NCI-H187 treated with DMSO at 0.1 percent for 48 hours (cell line): ENCODE measurements at regions not wholly inside any gene's neighbourhood (a gene's known extent, or its start where the extent isn't known, plus 50 kb on each side); places are given as distances from the start of the nearest gene placed in this dataset.
"Not testable (repeated sequence)": the region's sequence is repeated elsewhere in the genome, so short reads cannot be mapped to it uniquely, and the experiment has no call there.

Experiments
- DNase-seq: peaks from one replicate; lab custom pipeline; 2025; lab: John Stamatoyannopoulos, UW

DNA sequence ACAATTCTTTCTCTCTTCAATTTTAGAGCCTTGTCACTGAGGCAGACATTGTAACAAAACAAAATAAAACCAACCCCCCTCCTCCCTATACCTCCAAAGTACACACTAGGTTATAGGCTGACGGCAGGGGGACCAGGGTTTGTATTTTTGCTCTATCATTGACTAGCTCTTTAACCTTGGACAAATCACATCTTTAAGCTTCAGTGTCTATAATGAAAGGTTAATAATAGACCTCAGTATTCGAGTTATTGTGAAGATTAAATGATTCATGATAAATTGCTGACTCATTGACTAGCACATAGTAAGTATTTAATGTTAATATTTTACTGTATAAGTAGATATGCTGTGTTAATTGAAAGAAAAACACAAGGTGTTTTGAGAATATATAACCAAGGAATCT is 1267.6 kb upstream of the ADGRL2 start:
- no peak for DNase-seq

GRCh38 chr1:80531182-80531581 is 1269.6 kb upstream of the ADGRL2 start:
- DNase-seq: no peak

- DNase-seq: no peak
Observed at GRCh38 chr1:80529546-80529945, 1271.2 kb upstream of the ADGRL2 start.

GRCh38 chr1:80523861-80524260 is 1276.9 kb upstream of the ADGRL2 start:
- no peak for DNase-seq

- not testable (repeated sequence) for DNase-seq
Observed at GRCh38 chr1:80523071-80523470, 1277.7 kb upstream of the ADGRL2 start.

- no peak for DNase-seq
Observed at GRCh38 chr1:80520949-80521348, 1279.8 kb upstream of the ADGRL2 start.

DNA sequence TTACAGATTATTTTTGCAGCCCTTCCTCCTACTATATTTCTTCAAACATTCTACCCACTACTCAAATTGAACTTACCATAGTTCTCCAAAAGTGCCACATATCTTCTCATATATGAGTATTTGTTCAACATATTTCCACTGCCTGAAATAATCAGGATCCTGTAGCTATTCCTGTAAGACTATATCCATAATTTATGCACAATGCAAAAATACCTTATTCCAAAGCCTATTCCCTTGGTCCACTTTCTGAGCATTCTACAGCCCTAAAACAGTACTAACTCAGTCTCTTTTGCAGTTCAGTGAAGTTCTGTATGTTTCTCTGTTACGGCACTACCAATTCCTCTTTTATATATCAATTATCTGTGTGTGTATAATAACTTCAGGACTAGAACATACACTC is 1283.7 kb upstream of the ADGRL2 start:
- DNase-seq: no peak

DNA sequence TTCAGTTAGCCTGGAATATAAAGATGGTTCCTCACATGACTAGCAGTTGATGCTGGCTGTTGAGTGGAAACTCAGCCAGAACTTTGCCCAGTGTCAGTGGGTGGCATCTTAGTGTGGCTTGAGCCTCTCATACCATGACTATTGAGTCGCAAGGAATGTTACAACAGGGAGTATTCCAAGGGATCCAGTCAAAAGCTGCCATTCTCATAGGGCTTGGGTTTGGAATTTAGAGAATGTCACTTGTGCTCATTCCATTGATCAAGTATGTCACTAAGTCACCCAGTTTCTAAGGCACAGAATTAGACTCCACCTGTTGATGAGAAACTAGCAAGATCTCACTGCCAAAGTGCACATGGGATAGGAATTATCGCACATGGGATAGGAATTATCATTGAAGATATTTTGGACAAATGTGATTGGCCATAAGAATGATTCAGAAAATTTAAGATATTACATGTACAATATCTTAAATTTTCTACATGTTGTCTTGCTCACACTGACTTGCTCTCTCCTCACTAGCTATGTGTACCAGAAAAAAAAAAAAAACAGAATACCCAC is 1290.7 kb upstream of the ADGRL2 start:
- DNase-seq: no peak

DNA sequence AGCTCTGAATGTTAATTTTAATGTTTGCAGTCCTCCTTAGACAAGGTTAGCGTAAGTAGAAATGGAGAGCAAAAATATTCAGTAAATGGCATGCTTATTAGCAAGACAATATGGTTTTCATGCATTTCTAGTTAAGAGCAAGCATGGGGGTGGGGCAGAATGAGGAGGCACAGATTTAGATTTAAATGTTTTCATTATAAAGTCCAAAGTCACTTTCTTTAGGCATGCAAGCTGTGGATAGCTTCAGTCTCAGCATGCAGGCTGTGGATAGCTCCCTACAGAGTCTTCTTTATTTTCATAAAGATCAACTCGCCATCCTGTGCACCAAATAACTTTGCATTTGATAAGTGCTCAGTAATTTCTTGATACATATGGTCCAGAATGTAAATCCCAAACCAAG is 1294.5 kb upstream of the ADGRL2 start:
- no peak for DNase-seq

DNA sequence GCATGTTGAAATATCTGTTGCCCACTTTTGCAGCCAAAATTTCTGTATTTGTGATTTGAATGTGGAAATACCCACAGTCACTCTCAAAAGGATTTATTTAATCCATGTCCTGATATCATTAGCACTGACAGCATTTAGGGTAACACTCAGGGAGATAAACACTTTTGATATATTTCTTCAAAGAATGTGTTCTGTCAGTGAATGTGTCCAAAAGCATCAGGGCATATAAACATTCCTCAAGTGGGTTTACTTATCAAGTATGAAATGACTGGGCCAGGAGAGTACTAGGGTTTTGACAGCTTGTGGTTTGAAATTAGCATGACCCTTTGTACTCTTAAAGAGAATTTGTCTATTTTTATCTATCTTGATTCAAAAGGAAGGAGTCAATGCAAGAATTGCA is 1302.1 kb upstream of the ADGRL2 start:
- no peak for DNase-seq

GRCh38 chr1:80495806-80496205 is 1304.9 kb upstream of the ADGRL2 start:
- DNase-seq: no peak

- no peak for DNase-seq
Observed at GRCh38 chr1:80472145-80472544, 1328.6 kb upstream of the ADGRL2 start.

DNA sequence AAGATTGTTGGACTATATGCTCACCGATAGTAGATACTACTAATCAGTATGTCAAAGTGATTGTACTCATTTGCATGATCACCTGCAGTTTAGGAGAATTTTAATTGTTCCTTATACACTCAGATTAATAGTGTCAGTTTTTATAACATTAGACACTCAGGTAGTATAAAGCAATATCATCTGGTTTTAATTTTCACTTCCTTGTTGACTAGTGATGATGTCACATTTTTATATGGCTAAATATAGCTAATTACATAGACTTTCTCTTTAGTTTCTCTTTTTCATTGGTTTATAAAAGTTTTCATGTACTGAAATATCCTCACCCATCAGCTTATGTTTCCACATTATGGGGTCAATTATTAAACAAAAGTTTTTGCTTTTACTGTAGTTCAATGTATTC is 1332.4 kb upstream of the ADGRL2 start:
- no peak for DNase-seq

GRCh38 chr1:80462006-80462405 is 1338.7 kb upstream of the ADGRL2 start:
- no peak for DNase-seq

GRCh38 chr1:80457409-80457808 is 1343.3 kb upstream of the ADGRL2 start:
- DNase-seq: no peak

GRCh38 chr1:80453775-80454174 is 1347.0 kb upstream of the ADGRL2 start:
- DNase-seq: no peak

DNA sequence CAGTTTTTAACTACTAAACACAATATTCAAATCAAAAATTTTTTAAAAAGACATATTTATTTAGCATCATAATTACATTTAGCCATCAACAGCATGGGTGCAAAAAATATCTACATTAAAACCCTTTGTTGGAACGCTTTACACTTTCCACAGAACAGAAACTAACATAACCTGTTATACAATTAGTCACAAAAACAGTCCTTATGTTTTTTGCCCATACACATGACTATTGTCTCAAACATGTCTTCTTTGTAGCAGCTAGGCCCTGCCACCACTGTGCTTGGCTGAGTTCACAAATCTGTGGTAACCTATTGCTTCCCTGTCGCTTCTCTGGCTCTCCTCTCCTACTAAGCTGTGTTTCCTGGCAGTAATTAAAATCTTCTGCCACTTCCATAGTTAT is 1350.0 kb upstream of the ADGRL2 start:
- no peak for DNase-seq

DNA sequence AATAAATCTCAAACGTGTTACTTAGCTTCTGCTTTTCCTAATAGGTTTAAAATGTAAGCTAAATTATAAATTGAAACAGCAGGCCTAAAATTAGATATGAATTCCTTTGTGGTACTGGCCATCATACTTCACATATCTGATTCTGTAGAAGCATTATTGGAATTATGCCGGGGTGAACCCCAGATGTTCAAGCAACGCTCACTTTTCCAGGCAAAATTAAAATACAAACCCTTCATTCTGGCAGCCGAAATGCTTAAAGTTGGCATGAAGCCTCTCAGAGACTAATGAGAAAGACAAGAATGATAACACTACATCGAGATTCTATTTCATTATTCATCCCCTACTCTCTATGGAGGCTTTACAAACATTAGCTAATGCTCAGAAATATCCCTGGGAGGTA is 1352.7 kb upstream of the ADGRL2 start:
- DNase-seq: no peak

DNA sequence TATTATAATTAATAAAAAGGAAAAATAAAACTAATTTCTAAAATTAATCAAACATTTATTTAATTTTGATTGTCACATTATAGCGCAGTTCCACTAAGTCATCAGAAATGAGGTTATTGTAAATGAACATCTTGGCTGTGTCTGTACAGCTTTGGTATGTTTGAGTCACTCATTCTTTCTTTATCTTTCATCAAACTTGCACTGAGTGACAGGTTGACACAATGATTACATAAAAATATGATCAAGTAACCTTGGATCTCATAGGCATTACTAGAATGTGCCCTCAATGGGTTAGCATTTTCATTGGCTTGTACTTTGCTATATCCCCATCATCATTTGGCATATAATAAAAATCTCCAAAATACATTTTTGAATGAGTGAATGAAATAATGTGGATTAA is 1353.2 kb upstream of the ADGRL2 start:
- DNase-seq: no peak

DNA sequence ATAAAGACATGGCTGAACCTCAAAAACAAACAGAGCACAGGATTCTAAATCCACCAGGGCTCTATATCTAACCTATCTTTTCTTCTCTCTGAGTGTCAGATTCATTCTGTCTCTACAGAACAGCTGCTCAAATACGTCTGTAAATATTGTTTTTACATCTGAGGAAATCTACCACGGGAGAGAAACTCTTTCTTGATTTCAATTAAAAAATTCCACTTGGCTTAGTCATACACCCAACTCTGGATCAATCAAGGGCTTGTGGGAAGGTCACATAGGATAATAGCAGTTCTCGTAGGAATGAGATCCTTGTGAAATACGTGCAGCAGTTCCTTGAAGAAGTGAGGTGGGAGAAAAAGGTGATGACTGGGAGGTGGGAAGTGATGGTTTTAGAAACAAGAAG is 1355.7 kb upstream of the ADGRL2 start:
- DNase-seq: no peak

- no peak for DNase-seq
Observed at GRCh38 chr1:80444171-80444570, 1356.6 kb upstream of the ADGRL2 start.

DNA sequence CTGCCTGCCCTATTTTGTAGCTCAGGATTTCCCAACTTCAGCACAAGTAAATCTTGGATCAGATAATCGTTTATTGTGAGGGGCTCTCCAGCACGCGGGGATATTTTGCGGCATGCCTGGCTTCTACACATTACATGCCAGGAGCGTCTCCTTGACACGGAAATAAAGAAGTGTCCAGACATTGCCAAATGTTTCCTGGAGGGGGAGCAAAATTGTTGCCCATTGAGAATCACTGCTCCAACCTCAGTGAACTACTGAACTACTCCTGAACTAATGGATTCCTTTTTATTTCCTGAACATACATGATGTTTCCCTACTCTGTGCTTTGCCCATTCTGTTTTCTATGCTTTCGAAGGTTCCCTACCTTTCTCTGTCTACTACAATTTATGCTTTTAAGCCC is 1359.1 kb upstream of the ADGRL2 start:
- no peak for DNase-seq

GRCh38 chr1:80436851-80437250 is 1363.9 kb upstream of the ADGRL2 start:
- DNase-seq: no peak

- DNase-seq: no peak
Observed at GRCh38 chr1:80427881-80428280, 1372.9 kb upstream of the ADGRL2 start.

DNA sequence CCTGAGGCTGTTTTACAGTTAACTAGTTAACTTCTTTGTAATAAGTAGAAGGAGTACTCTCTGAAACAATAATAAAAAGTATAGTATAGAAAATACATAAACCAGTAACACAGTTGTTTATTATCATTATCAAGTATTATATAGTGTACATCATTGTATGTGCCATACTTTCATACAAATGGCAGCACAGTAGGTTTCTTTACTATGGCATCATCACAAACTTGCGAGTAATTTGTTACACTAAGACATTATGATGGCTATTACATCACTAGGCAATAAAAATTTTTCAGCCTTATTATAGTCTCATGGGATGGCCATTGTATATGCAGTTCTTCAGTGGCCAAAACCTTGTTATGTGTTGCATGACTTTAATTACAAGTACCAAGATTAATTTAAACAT is 1376.5 kb upstream of the ADGRL2 start:
- no peak for DNase-seq
